ENCODE measurements at regions not wholly inside any gene's neighbourhood (a gene's known extent, or its start where the extent isn't known, plus 50 kb on each side); places are given as distances from the start of the nearest gene placed in this dataset.

DNA sequence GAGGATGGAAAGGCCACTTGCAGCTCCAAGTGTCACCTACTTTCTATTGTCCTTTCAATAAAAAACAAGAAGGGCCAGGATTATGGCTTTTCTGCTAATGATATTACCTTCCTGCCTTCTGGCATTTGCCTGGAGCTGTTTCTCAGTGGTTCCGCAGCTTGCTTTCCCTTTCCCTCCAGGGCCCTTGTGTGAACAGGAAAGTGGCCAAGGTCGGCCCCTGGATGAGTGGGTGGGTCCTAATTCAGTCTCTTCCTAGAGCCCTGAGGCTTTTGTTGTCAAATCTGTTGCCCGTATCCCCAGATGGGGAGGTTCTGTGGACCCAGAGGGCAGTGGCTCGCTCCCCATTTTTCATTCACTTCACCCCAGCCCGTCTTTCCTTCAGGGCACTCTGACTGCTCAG is 64.2 kb upstream of the UMPS start:
- H3K27ac ChIP-seq = peak overlapping the region in 1 of 5 donors; percentile 79
- TF ChIP-seq, protein P1, sequence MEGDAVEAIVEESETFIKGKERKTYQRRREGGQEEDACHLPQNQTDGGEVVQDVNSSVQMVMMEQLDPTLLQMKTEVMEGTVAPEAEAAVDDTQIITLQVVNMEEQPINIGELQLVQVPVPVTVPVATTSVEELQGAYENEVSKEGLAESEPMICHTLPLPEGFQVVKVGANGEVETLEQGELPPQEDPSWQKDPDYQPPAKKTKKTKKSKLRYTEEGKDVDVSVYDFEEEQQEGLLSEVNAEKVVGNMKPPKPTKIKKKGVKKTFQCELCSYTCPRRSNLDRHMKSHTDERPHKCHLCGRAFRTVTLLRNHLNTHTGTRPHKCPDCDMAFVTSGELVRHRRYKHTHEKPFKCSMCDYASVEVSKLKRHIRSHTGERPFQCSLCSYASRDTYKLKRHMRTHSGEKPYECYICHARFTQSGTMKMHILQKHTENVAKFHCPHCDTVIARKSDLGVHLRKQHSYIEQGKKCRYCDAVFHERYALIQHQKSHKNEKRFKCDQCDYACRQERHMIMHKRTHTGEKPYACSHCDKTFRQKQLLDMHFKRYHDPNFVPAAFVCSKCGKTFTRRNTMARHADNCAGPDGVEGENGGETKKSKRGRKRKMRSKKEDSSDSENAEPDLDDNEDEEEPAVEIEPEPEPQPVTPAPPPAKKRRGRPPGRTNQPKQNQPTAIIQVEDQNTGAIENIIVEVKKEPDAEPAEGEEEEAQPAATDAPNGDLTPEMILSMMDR (IDR thresholded peaks at IDR 0.05) = no peak
- TF ChIP-seq EP300 (IDR thresholded peaks at IDR 0.05) (no peak), POLR2AphosphoS5 (IDR thresholded peaks at IDR 0.05) (no peak), POLR2A (IDR thresholded peaks at IDR 0.05) (no peak)
- WGBS, 5 donors = 54 to 78% (median 71%) methylated on average over 5 of the region's 5 CpGs
- DNase-seq = no peak
- intact Hi-C loops (cut with DNase I; ENCODE audit: low total_unique reads) = no loop called here
- H3K4me1 ChIP-seq = peaks cover 5 to 49% (median 28%) of the 10 kb centered on the region in 4 donors
- H3K36me3 ChIP-seq = peaks cover 13 to 68% (median 61%) of the 10 kb centered on the region in 4 donors
- H3K27me3 ChIP-seq = no peaks in the 10 kb centered on the region
- no peaks in the 10 kb centered on the region for H3K9me3 ChIP-seq
- H3K4me3 ChIP-seq = no peak overlapping the region

DNA sequence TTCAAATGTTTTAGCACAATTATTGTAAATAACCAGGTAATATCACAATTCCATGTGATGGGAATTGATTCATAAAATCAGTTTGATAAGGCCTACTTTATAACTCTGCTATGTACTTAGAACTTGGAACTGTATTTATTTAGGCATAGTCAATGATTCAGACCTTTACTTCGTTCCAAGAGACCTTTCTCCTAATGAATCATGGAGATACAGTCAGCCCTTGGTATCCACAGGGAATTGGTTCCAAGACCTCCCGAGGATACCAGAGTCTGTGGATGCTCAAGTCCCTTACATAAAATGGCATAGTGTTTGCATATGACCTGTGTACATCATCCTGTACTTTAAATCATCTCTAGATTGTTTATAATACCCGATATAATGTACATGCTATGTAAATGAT is 60.8 kb upstream of the UMPS start:
- H3K27ac ChIP-seq = no peak overlapping the region
- intact Hi-C loops (cut with DNase I; ENCODE audit: low total_unique reads) = no loop called here
- no peak overlapping the region for H3K4me3 ChIP-seq
- no peak for DNase-seq
- TF ChIP-seq POLR2A (IDR thresholded peaks at IDR 0.05) (no peak), EP300 (IDR thresholded peaks at IDR 0.05) (no peak), POLR2AphosphoS5 (IDR thresholded peaks at IDR 0.05) (no peak)
- TF ChIP-seq, protein P1 (IDR thresholded peaks at IDR 0.05) = no peak
- H3K36me3 ChIP-seq = peaks cover 24 to 79% (median 73%) of the 10 kb centered on the region in 4 donors
- WGBS, 5 donors = 34 to 49% (median 43%) methylated on average over 3 of the region's 3 CpGs
- no peaks in the 10 kb centered on the region for H3K9me3 ChIP-seq
- peaks cover 2 to 23% (median 14%) of the 10 kb centered on the region in 4 donors for H3K4me1 ChIP-seq
- H3K27me3 ChIP-seq = no peaks in the 10 kb centered on the region

DNA sequence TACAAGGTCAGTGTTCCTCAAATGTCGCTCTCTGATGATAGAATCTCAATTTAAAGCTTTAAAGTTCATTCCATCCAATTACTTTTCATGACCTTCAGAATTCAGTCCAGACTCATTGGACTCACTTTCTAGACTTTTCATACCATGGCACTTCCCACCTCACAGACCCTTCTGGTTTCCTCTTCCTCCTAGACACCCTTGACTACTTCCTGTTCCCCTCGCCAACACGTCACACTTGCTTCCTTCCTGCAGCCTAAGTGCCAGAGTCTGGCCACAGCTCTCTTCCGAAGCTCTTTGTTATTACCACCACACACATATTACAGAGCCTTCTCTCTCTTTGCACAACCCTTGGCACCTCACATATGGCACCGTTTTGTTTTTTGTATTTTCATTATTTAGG is 59.1 kb upstream of the UMPS start:
- TF ChIP-seq POLR2AphosphoS5 (IDR thresholded peaks at IDR 0.05) = no peak
- TF ChIP-seq, protein P1 (IDR thresholded peaks at IDR 0.05) = no peak
- no peak for TF ChIP-seq POLR2A (IDR thresholded peaks at IDR 0.05)
- TF ChIP-seq EP300 (IDR thresholded peaks at IDR 0.05) = no peak
- H3K4me1 ChIP-seq = peaks cover 0 to 7% (median 3%) of the 10 kb centered on the region in 4 donors
- H3K9me3 ChIP-seq = no peaks in the 10 kb centered on the region
- no peak overlapping the region for H3K27ac ChIP-seq
- intact Hi-C loops (cut with DNase I; ENCODE audit: low total_unique reads) = no loop called here
- WGBS, 5 donors = 66 to 86% (median 80%) methylated on average over 5 of the region's 5 CpGs
- H3K36me3 ChIP-seq = peaks cover 30 to 92% (median 85%) of the 10 kb centered on the region in 4 donors
- no peak overlapping the region for H3K4me3 ChIP-seq
- peak in 1 of 2 donors; percentile 34 for DNase-seq
- no peaks in the 10 kb centered on the region for H3K27me3 ChIP-seq

DNA sequence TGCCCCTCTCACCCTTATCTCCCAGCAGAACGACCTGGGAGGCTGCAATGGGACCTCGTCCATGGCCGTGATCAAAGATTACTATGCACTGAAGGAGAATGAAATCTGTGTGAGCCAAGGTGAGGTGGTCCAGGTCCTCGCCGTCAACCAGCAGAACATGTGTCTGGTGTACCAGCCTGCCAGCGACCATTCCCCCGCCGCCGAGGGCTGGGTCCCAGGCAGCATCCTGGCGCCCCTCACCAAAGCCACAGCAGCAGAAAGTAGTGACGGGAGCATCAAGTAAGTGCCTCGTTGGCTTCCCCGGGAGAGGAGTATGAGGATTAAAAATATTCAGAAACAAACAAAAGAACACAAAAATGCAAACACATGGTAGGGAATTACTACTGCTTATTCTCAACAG is 55.9 kb upstream of the UMPS start:
- peaks cover 0 to 4% (median 0%) of the 10 kb centered on the region in 4 donors for H3K4me1 ChIP-seq
- DNase-seq = no peak
- no peaks in the 10 kb centered on the region for H3K27me3 ChIP-seq
- H3K9me3 ChIP-seq = no peaks in the 10 kb centered on the region
- TF ChIP-seq POLR2A (IDR thresholded peaks at IDR 0.05) = no peak
- TF ChIP-seq, protein P1 (IDR thresholded peaks at IDR 0.05) = no peak
- TF ChIP-seq EP300 (IDR thresholded peaks at IDR 0.05) = no peak
- no peak for TF ChIP-seq POLR2AphosphoS5 (IDR thresholded peaks at IDR 0.05)
- intact Hi-C loops (cut with DNase I; ENCODE audit: low total_unique reads) = no loop called here
- H3K4me3 ChIP-seq = no peak overlapping the region
- H3K27ac ChIP-seq = no peak overlapping the region
- H3K36me3 ChIP-seq = peaks cover 34 to 93% (median 91%) of the 10 kb centered on the region in 4 donors
- 83 to 89% (median 88%) methylated on average over 13 of the region's 13 CpGs for WGBS, 5 donors

Data from stomach (tissue), 8 donors.